AG08396 (cell line): ENCODE measurements at regions not wholly inside any gene's neighbourhood (a gene's known extent, or its start where the extent isn't known, plus 50 kb on each side); places are given as distances from the start of the nearest gene placed in this dataset.
A peak's percentile ranks its signal among the peaks of the same experiment; 100 is the strongest.
"Not testable (repeated sequence)": the region's sequence is repeated elsewhere in the genome, so short reads cannot be mapped to it uniquely, and the experiment has no call there.

Source experiments
- DNase-seq: peaks from one replicate; pipeline ENCODE4 v3.0.0; 2012; ENCODE audit warnings: low spot score, mixed read lengths

- DNase-seq, result no peak
Observed at GRCh38 chr12:93979189-93979588, 169.2 kb upstream of the PLXNC1 start.

- no peak for DNase-seq
Observed at GRCh38 chr12:93980711-93981110, 167.7 kb upstream of the PLXNC1 start.

- no peak for DNase-seq
Observed at GRCh38 chr12:93981411-93981810, 167.0 kb upstream of the PLXNC1 start.

GRCh38 chr12:93982771-93983315, 165.5 kb upstream of the PLXNC1 start:
- peak; percentile 28 for DNase-seq

GRCh38 chr12:93984005-93984404, 164.4 kb upstream of the PLXNC1 start:
- no peak for DNase-seq

- DNase-seq, result no peak
Observed at GRCh38 chr12:93989949-93990348, 158.4 kb upstream of the PLXNC1 start.

- peak; percentile 13 for DNase-seq
Observed at GRCh38 chr12:93990832-93991803, 157.3 kb upstream of the PLXNC1 start.

GRCh38 chr12:93991829-93992461, 156.4 kb upstream of the PLXNC1 start:
- no peak for DNase-seq

- no peak for DNase-seq
Observed at GRCh38 chr12:93994721-93995120, 153.7 kb upstream of the PLXNC1 start.

GRCh38 chr12:93996321-93996720, 152.1 kb upstream of the PLXNC1 start:
- DNase-seq, result no peak

- no peak for DNase-seq
Observed at GRCh38 chr12:94001691-94002090, 146.7 kb upstream of the PLXNC1 start.

GRCh38 chr12:94002925-94003324, 145.5 kb upstream of the PLXNC1 start:
- DNase-seq, result not testable (repeated sequence)

- not testable (repeated sequence) for DNase-seq
Observed at GRCh38 chr12:94007833-94008232, 140.5 kb upstream of the PLXNC1 start.

GRCh38 chr12:94010307-94010706, 138.1 kb upstream of the PLXNC1 start:
- DNase-seq, result no peak

- no peak for DNase-seq
Observed at GRCh38 chr12:94012071-94012470, 136.3 kb upstream of the PLXNC1 start.

GRCh38 chr12:94012590-94012989, 135.8 kb upstream of the PLXNC1 start:
- no peak for DNase-seq

GRCh38 chr12:94017247-94017646, 131.1 kb upstream of the PLXNC1 start:
- not testable (repeated sequence) for DNase-seq

- DNase-seq, result no peak
Observed at GRCh38 chr12:94020335-94020734, 128.0 kb upstream of the PLXNC1 start.

GRCh38 chr12:94023879-94024278, 124.5 kb upstream of the PLXNC1 start:
- DNase-seq, result no peak

- DNase-seq, result no peak
Observed at GRCh38 chr12:94025068-94025467, 123.3 kb upstream of the PLXNC1 start.

GRCh38 chr12:94025756-94026155, 122.6 kb upstream of the PLXNC1 start:
- DNase-seq, result no peak

- no peak for DNase-seq
Observed at GRCh38 chr12:94026596-94026995, 121.8 kb upstream of the PLXNC1 start.

GRCh38 chr12:94027561-94027960, 120.8 kb upstream of the PLXNC1 start:
- DNase-seq, result no peak
